RWPE1 (cell line): ENCODE measurements at regions not wholly inside any gene's neighbourhood (a gene's known extent, or its start where the extent isn't known, plus 50 kb on each side); places are given as distances from the start of the nearest gene placed in this dataset.

Experiments
- CTCF ChIA-PET: fragments of 350-600 bp; sonication (Branson Sonifier 250); formaldehyde crosslinking; extraction: SDS; loops from one replicate; lab custom pipeline; 2021; lab: Yijun Ruan, JAX
- POLR2A ChIA-PET: fragments of 400-600 bp; formaldehyde crosslinking; extraction: SDS; loops from one replicate; lab custom pipeline; 2020; ENCODE audit warnings: antibody characterized with exemption; ENCODE audit not compliant: low non-redundant PET; lab: Yijun Ruan, JAX
- DNase-seq: peaks from one replicate; pipeline ENCODE4 v3.0.0; 2012; ENCODE audit warnings: low spot score
- H3K27ac ChIP-seq: fragments of 450-650 bp; 2 replicates; pipeline ENCODE4 v1.5.1; 2017
- CTCF ChIP-seq: fragments of 450-650 bp; conservative IDR thresholded peaks from 2 replicates; pipeline ENCODE4 v1.5.1; 2017; ENCODE audit warnings: low read depth, mild to moderate bottlenecking

GRCh38 chr7:18200266-18200665, 172.6 kb upstream of the PRPS1L1 start:
- CTCF ChIA-PET, result interaction anchor here (0.6 kb wide), 1 partner anchor 396 kb away, joined by 3 read pairs; no protein-coding TSS in a partner anchor
- POLR2A ChIA-PET, result no interaction called here
- no peak for DNase-seq
- H3K27ac ChIP-seq, result no peak overlapping the region
- no peak for TF ChIP-seq CTCF

- ChIA-PET CTCF (no interaction called here), POLR2A (no interaction called here)
- DNase-seq, result no peak
- TF ChIP-seq CTCF, result no peak
- no peak overlapping the region for H3K27ac ChIP-seq
Observed at GRCh38 chr7:18200855-18201254, 173.2 kb upstream of the PRPS1L1 start.

- no peak for DNase-seq
- CTCF ChIA-PET, result interaction anchor here (0.6 to 0.7 kb wide), 2 partner anchors 25 to 116 kb away, joined by 3 to 5 read pairs; no protein-coding TSS in a partner anchor
- H3K27ac ChIP-seq, result no peak overlapping the region
- TF ChIP-seq CTCF, result no peak
- POLR2A ChIA-PET, result no interaction called here
Observed at GRCh38 chr7:18201350-18201749, 173.7 kb upstream of the PRPS1L1 start.

- CTCF ChIA-PET, result interaction anchor here (0.6 kb wide), 1 partner anchor 117 kb away, joined by 5 read pairs; no protein-coding TSS in a partner anchor
- H3K27ac ChIP-seq, result no peak overlapping the region
- POLR2A ChIA-PET, result no interaction called here
- no peak for DNase-seq
- no peak for TF ChIP-seq CTCF
Observed at GRCh38 chr7:18202315-18203045, 174.8 kb upstream of the PRPS1L1 start.

- no peak for DNase-seq
- no peak overlapping the region for H3K27ac ChIP-seq
- CTCF ChIA-PET, result no interaction called here
- POLR2A ChIA-PET, result no interaction called here
- TF ChIP-seq CTCF, result no peak
Observed at GRCh38 chr7:18206331-18206730, 178.7 kb upstream of the PRPS1L1 start.

GRCh38 chr7:18208921-18209320, 181.3 kb upstream of the PRPS1L1 start:
- DNase-seq, result no peak
- POLR2A ChIA-PET, result no interaction called here
- CTCF ChIA-PET, result interaction anchor here (1.0 kb wide), 1 partner anchor 502 kb away, joined by 4 read pairs; no protein-coding TSS in a partner anchor
- no peak for TF ChIP-seq CTCF
- H3K27ac ChIP-seq, result no peak overlapping the region
